A673 (cell line): ENCODE measurements at regions not wholly inside any gene's neighbourhood (a gene's known extent, or its start where the extent isn't known, plus 50 kb on each side); places are given as distances from the start of the nearest gene placed in this dataset.

ENCODE experiments used
- BruUV-seq: library from RNA; stranded (reverse); fragments of 400-500 nt; replicated peaks from 2 replicates; lab custom pipeline; 2021; lab: Mats Ljungman, UMichigan
- CTCF ChIA-PET: fragments of 300-600 bp; sonication (Branson Sonifier 250); formaldehyde crosslinking; loops from one replicate; lab custom pipeline; 2022; ENCODE audit warnings: antibody characterized with exemption; lab: Charles Lee
- POLR2A ChIA-PET: fragments of 300-600 bp; sonication (Branson Sonifier 250); formaldehyde crosslinking; loops from one replicate; lab custom pipeline; 2022; ENCODE audit warnings: antibody characterized with exemption; ENCODE audit not compliant: low non-redundant PET; lab: Charles Lee
- DNase-seq: peaks from one replicate; pipeline ENCODE4 v3.0.0-alpha.2; 2015; ENCODE audit warnings: low spot score
- H3K27ac ChIP-seq: fragments of 200-600 bp; sonication (generic); 2 replicates; pipeline ENCODE4 v1.5.1; 2016; ENCODE audit warnings: mixed run types, low read depth, mild to moderate bottlenecking, mixed read lengths, antibody characterized with exemption, low read length; ENCODE audit not compliant: poor library complexity, severe bottlenecking
- H3K27me3 ChIP-seq: fragments of 200-600 bp; sonication (generic); replicated peaks from 2 replicates; pipeline ENCODE4 v1.6.1; 2017; ENCODE audit warnings: mixed run types, low read depth, mild to moderate bottlenecking, mixed read lengths, antibody characterized with exemption, low read length; ENCODE audit not compliant: insufficient read depth, poor library complexity
- H3K36me3 ChIP-seq: fragments of 200-600 bp; sonication (generic); 2 replicates; pipeline ENCODE4 v1.6.1; 2016; ENCODE audit warnings: mixed run types, mild to moderate bottlenecking, mixed read lengths, antibody characterized with exemption, low read length; ENCODE audit not compliant: insufficient read depth, poor library complexity, severe bottlenecking
- H3K4me1 ChIP-seq: fragments of 200-600 bp; sonication (generic); 2 replicates; pipeline ENCODE4 v1.6.1; 2017; ENCODE audit warnings: mixed run types, mild to moderate bottlenecking, mixed read lengths, antibody characterized with exemption, low read length; ENCODE audit not compliant: insufficient read depth, poor library complexity, severe bottlenecking
- H3K4me3 ChIP-seq: fragments of 200-600 bp; sonication (generic); 2 replicates; pipeline ENCODE4 v1.5.1; 2016; ENCODE audit warnings: low read depth, mixed run types, mild to moderate bottlenecking, mixed read lengths, low read length; ENCODE audit not compliant: poor library complexity, severe bottlenecking
- H3K9me3 ChIP-seq: fragments of 200-600 bp; sonication (generic); 2 replicates; pipeline ENCODE4 v1.6.1; 2016; ENCODE audit warnings: mixed run types, low read depth, mild to moderate bottlenecking, mixed read lengths, antibody characterized with exemption, low read length; ENCODE audit not compliant: poor library complexity, severe bottlenecking
- CTCF ChIP-seq: fragments of 300-800, 200-600 bp; sonication (generic); conservative IDR thresholded peaks from 2 replicates; pipeline ENCODE4 v1.5.1; 2017; ENCODE audit warnings: low read depth, mild to moderate bottlenecking, antibody characterized with exemption, low read length, moderate library complexity, mixed read lengths
- EZH2 ChIP-seq: fragments of 200-600 bp; sonication (generic); IDR thresholded peaks from 2 replicates; pipeline ENCODE4 v1.6.1; 2017; ENCODE audit warnings: borderline replicate concordance, low read depth, mild to moderate bottlenecking, mixed read lengths, antibody characterized with exemption, low read length; ENCODE audit not compliant: poor library complexity, severe bottlenecking
- intact Hi-C: fragments of 100-400 bp; cut with micrococcal nuclease; formaldehyde crosslinking; loops from one replicate; pipeline ENCODE4 v1.10.0; 2022; ENCODE audit not compliant: unreplicated experiment

GRCh38 chr2:189374481-189374880 is 66.8 kb upstream of the WDR75 start:
- CTCF ChIA-PET: no interaction called here

DNA sequence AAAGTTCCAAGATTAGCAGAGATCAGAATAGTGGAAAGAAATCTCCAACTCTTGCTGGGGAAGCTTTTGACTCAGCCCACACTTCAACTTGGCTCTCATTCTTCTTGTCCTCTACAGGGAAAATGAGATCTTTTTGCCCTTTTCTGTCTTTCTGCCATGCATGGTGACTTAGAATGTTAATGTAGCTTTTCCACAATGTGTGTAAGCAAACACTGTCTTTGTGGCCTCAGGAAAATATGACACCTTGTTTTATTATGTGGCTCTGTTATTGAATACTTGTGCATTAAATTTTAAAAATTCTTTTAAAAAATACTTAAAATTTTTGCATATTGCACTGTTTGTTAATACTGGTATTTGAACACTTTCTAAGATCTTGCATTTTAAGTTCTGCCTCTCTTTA is 65.4 kb upstream of the WDR75 start:
- intact Hi-C loops: no loop called here

More at GRCh38 chr2:189374481-189374880, 66.8 kb upstream of the WDR75 start:
- H3K27ac ChIP-seq: no peak overlapping the region
- no peak overlapping the region for H3K4me3 ChIP-seq
- H3K27me3 ChIP-seq: no peaks in the 10 kb centered on the region
- no peaks in the 10 kb centered on the region for H3K36me3 ChIP-seq
- no peak for DNase-seq
- BruUV-seq: no TSS peak
- intact Hi-C loops: no loop called here
- H3K9me3 ChIP-seq: no peaks in the 10 kb centered on the region
- POLR2A ChIA-PET: no interaction called here
- peaks cover 5% of the 10 kb centered on the region for H3K4me1 ChIP-seq
- TF ChIP-seq EZH2 (no peak), CTCF (no peak)

DNA sequence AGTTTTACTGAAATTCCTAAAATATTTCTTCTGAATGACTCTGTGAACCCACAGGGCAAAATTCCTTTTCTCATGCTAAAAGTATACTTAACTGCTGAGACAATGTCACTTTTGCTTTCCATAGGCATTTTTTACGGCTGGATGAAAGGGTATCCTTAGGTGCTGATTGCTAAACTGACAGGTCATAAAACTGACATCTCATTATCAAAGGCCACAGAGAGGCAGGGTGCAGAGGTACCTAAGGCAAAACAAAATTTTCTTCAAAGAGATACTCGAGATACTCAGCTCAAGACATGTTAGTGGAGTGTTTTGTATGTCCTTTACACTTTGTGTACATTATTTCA is 62.0 kb upstream of the WDR75 start:
- no peaks in the 10 kb centered on the region for H3K36me3 ChIP-seq
- no peak overlapping the region for H3K4me3 ChIP-seq
- no peak for TF ChIP-seq EZH2
- TF ChIP-seq CTCF: no peak
- H3K27me3 ChIP-seq: no peaks in the 10 kb centered on the region
- POLR2A ChIA-PET: no interaction called here
- H3K4me1 ChIP-seq: peaks cover 11% of the 10 kb centered on the region
- no peaks in the 10 kb centered on the region for H3K9me3 ChIP-seq
- peak; percentile 29 for DNase-seq
- intact Hi-C loops: no loop called here
- no TSS peak for BruUV-seq
- CTCF ChIA-PET: no interaction called here
- no peak overlapping the region for H3K27ac ChIP-seq

More for the DNA sequence above, 65.4 kb upstream of the WDR75 start:
- Histone ChIP-seq H3K27ac (no peak overlapping the region), H3K36me3 (no peaks in the 10 kb centered on the region), H3K9me3 (no peaks in the 10 kb centered on the region), H3K4me3 (no peak overlapping the region), H3K27me3 (no peaks in the 10 kb centered on the region), H3K4me1 (peaks cover 11% of the 10 kb centered on the region)
- TF ChIP-seq EZH2 (no peak), CTCF (no peak)
- POLR2A ChIA-PET: no interaction called here
- BruUV-seq: no TSS peak
- CTCF ChIA-PET: no interaction called here
- DNase-seq: no peak
